GM21786 (cell line): ENCODE measurements at regions not wholly inside any gene's neighbourhood (a gene's known extent, or its start where the extent isn't known, plus 50 kb on each side); places are given as distances from the start of the nearest gene placed in this dataset.

Source experiments
- ATAC-seq: cut with Tn5 transposase; IDR thresholded peaks from one replicate; pipeline ENCODE4 v1.9.1; 2021; ENCODE audit not compliant: unreplicated experiment

- no peak for ATAC-seq
Measured at GRCh38 chr3:31246293-31247062, 286.2 kb upstream of the STT3B start.

DNA sequence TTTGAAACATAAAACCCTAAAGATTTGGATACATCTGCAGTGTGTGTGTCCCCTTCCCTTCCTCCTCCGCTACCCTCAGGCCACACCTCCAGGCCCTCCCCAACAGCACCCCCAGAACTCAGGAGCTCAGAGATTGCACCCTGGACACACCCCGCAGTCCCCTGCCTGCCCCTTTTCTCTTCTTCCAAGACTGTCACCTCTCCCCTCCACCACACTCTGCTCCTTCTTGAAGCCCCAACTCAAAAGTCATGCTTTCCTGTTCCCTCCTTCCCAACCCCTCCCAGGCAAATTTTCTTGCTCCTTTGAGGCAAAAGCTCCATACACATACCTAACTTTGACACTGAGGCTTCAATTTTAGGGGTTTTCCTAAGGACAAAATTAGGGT is 285.7 kb upstream of the STT3B start:
- ATAC-seq = no peak

DNA sequence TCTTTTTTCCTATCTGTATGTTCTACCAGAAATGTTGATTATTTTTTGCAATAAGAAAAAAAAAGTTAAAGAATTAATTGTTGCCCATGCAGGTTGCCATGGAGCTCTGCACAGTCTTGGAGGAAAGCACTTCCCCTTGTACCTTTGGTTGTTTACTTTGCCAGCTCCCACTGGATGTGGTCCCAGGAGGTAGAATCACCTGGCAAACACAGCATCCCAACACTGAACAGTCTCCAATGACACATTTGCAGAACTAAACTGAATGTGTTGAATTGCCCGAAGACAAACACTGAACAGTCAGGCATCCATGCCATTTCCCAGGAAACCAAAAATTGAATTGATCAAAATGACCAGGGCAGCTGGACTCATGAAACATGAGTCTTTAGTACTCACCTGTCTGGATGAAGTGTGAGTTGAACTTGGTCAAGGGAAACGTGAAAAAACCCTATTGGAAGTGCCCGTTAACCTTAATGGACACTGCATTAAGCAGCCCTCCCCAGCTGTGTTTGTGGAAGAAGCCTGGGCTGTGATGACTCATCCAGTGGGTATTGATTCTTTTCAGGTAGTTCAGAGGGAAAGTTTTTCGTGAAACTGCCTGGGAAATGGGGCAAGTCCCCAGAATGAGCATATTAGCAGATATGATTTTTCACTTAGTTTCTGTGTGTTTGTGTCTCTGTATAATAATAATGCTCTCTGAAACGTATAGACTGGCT is 284.7 kb upstream of the STT3B start:
- peak; percentile 62 for ATAC-seq

DNA sequence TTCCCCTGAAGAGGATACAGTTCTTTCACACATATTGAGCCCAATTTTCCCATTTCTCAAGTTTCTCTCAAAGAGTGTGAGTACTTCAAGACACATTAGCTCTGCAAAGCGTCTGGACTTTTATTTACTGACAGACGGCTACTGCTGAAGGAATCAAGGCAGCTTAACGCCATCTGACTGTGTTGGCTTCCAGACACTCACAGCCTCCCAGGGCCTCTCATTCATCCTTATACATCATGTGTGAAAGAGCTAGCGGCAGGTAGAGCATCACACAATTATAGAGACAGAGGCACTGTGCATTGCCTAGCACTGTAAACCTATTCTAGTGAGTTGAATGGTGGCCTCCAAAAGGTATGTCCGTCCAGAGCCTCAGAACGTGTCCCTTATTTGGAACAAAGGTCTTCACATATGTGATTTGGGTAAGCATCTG is 284.1 kb upstream of the STT3B start:
- ATAC-seq = peak; percentile 2

DNA sequence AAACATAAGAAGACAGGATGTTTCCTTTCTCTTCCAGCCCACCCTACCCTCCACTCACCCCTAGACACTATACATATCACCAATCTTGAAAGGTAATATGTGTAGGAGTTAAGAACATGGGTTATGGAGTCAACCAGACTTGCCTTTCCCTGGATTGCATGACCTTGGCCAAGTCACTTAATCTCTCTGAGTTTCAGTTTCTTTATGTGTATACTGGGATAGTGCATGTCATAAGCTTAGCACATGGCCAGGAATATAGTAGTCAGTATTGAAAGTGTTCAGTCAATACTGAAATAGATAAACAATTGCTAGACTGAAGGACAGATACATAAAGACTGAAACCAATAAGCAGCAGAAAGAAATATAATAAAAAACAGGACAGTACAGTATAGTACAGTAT is 283.2 kb upstream of the STT3B start:
- ATAC-seq = no peak

DNA sequence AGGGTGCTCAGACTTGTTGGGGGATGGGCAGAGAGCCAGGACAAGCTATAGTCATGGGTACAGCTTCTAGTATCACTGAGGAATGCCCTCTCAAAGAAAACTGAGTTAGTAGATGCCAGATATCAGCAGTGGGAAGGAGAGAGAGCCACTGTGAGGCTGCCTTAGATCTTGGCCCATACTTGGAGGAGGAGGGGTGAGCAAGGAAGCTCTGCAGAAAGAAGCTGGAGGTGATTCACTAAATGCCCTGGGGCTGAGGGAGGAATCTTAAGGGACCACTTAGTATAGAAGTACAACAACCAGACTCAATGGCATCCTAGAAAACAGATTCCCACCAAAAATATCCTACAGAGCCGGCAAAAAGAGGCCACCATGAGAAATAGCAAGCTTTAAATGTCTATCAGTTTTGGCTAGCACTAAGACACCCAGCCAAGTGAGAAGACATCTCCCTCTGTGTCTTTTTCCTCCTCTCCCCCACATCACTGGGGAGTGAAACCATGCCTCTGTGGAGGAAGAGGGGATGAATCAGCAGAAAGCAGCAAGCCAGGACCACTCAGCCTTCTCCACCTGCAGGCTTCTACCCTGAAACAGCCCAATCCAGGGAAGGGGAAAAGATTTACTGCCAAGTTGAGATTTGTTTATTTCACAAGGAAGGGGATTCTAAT is 282.5 kb upstream of the STT3B start:
- ATAC-seq = no peak

- no peak for ATAC-seq
Measured at GRCh38 chr3:31251083-31251482, 281.6 kb upstream of the STT3B start.

DNA sequence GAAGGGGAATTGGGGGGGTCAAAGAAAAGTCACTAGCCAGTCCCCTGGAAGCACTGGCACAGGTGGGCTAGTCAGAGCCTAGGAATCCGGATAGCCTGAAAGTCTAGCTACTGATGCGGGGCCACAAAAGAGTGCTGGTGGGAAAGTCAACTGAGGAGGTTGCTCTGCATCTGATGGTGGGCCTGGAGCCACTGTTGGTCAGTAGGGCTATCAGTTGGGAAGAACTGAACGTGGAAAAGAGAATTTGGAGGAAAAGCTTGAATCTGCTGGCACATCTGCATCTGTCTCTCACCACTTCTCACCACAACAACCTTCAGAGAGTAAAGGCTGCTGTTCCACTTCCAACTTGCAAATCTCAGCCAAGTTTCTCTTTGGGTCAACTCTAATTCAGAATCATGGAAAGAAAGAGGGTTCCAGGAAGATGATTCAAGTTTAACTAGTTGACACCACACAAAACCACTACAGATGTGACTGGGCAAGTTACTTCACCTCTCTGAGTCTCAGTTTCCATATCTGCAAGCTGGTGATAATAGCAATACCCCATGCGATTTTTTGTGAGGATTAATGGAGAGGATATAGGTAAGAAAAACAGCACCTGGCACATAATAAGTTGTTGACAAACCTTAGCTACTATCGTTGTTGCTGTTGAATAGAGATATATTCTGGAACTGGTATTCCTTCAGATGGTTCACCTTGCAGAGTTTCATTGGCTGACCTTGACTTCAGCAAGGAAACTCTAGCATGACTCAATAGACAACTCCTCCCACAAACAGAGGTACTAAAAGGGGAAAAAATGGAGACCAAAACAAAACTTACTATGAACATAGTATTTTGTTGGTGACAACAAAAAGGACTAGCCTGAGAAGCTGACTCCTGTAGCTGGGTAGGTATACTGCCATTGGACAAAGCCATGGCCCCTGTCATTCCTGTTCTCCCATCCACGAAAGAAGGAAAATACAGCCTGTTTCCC is 280.2 kb upstream of the STT3B start:
- no peak for ATAC-seq

DNA sequence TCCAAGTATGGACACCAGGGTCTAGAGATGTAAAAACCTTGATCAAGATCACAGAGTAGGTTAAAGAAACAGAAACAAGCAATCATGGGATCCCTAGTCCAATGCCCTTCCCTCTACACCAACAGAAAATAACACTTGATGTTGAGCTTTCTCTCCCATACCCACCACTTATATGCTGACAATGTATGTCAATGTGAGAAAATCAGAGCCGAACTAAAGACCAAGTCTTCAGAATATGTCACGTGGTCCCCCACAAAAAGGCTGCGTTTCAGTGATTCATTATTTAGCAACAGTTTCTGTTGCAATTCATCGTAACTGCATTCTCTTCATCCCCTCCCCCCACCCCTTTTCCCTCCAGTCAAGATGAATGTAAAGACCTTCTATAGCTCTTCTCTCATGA is 278.9 kb upstream of the STT3B start:
- no peak for ATAC-seq

DNA sequence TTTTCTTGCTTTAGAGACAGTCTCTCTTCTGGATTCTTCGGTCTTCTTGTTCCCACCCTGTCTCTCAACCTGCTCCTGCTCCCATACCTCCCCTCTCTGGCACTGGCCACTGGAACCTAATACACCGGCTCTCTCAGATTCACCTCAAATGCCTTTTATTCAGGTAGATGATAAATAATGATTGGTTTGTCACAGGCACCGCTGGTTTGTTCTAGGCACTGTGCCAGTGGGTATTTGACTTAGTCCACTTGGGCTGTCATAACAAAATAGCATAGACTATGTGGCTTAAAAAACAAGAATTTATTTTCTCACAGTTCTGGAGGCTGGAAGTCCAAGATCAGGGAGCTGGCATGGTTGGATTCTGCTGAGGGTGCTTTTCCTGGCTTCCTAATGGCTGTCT is 278.2 kb upstream of the STT3B start:
- ATAC-seq = no peak

DNA sequence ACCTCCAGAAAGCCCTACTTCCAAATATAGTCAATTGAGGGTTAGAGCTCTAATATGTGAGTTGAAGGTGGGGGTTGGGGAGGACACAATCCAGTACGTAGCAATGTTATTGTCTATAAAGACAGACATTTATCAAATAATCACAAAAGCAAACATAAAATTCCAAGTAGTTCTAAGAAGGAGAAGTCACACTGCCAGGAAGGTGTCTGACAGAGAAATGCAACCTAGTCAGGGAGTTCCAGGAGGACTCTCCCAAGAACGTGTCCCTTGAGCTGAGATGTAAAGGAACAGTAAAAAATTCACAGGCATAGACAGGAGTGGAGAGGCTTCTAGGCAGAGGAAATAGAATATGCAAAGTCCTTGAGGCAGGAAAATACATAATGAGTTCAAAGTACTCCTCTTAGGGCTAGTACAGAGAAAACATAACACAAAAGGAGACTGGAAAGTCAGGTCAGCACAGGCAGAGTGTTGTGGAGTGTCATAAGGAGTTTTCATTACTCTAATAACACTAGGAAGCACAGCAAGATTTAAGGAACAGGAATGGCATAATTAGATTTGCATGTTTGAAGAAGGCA is 277.6 kb upstream of the STT3B start:
- no peak for ATAC-seq

DNA sequence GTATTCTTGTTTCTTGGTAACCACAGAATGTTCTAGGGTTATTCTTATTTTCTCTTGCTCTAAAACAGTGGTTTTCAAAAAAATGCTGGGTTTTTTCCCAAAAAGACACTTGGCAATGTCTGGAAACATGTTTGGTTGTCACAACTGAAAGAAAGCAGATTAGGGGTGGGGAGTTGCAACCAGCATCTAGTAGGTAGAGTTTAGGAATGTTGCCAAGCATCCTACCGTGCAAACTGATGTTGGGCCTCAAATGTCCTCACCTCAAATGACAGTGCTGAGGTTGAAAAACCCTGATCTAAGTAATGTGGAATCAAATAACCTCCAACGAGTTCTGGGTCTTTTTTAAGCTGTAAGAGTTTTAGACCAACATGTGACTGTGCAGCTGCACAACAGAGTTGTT is 270.5 kb upstream of the STT3B start:
- no peak for ATAC-seq

DNA sequence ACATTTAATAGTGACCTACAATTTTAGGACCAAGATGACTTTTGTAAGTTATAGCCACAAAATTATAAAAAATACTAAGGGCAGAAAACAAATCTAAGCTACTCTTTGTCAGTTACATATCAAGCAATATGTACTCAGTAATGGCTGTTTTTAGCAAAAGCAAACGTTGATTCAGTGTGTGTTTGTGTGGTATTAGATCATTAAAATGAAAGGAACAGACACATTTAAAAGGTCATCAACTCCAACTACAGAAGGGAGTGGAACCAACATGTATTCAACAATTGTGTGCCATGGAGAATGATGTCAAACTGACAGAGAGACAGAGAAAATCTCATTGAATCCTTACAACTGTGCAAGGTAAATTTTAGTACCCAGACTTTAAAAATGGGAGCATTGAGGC is 268.8 kb upstream of the STT3B start:
- no peak for ATAC-seq

DNA sequence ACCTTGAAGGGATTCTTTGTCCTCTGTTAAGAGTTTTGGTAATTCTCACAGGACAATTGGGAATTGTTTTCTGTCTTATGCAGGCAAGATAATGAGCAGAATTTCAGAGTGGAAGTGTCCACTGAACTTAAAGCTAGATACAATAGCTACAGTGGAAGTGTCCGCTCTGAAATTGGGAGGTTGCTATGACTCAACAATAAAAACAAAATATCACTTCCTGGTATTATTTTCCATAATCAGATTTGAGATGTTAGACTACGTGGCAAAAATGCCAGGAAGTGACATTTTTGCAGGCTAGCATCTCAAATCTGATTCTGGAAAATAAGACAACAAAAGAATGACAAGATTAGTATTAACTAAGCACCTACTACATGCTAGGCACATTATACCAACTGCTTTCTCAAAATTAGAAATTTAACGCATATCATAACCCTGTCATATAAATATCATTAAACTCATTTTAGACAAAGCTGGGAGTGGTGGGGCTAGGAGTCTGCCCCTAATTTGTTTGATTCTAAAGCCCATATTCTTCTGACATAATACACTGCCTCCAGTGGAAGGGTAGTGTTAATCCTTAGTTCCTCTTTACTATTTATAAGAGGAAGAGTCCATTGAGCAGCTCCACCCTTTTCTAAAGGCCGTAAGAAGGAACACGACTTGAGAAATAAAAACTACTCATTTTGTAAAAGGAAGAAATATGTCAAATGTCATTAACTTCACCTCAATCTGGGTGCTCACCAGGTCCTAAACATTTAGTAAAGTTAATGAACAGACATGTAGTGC is 266.9 kb upstream of the STT3B start:
- ATAC-seq = no peak

- ATAC-seq = no peak
Measured at GRCh38 chr3:31268868-31269267, 263.9 kb upstream of the STT3B start.

GRCh38 chr3:31270010-31270409 is 262.7 kb upstream of the STT3B start:
- no peak for ATAC-seq

GRCh38 chr3:31274326-31275024 is 258.2 kb upstream of the STT3B start:
- no peak for ATAC-seq

DNA sequence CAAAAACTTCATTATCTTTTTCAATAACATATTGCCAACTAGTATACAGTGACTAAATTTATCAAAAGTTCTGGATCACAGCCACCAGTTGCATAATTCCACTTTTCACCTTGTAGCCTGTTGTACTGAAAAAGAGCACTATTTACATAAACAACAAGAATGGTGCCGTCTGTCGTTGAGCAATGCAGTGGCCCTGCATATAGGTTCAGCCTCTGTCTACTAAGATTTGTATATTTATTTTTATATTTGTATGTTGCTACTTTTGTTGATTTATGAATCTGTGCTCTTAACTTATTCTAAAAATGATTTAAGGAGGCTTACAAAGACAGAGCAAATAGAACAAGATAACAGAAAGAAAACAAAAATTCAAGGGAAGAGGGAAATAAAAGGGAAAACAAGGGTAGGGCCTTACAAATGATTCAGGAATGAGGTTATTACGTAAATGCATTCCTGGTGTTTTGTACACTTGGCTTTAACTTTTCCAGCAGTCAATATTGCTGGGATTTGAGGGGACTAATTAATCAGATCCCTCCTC is 257.6 kb upstream of the STT3B start:
- no peak for ATAC-seq

DNA sequence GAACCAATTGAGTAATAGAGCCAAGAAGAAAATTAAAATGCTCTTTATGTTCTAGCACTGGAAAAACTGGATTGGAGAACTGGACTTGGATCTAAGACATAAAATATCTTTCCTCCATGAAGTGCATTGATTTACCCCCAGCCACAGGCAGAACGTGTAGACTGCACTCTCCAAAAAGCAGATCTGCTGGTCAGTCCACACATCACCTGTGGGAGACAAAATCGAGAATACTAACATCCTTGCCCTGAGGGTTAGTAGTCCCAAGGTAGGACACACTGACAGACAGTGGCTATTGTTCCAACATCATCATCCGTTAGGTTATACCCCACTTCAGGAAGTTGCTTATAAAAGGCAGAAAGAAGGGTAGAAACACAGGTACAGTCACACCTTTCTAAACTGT is 257.1 kb upstream of the STT3B start:
- no peak for ATAC-seq
